IMR-90 (cell line): ENCODE measurements at regions not wholly inside any gene's neighbourhood (a gene's known extent, or its start where the extent isn't known, plus 50 kb on each side); places are given as distances from the start of the nearest gene placed in this dataset.

Experiments used
- CEBPB ChIP-seq: IDR thresholded peaks from 2 replicates; pipeline ENCODE4 v1.6.1; 2012; ENCODE audit warnings: low read depth, low read length, improper control_type of control experiment
- POLR2A ChIP-seq: IDR thresholded peaks from 2 replicates; pipeline ENCODE4 v1.6.1; 2012; ENCODE audit warnings: mild to moderate bottlenecking, low read depth, low read length
- RFX5 ChIP-seq: IDR thresholded peaks from 2 replicates; pipeline ENCODE4 v1.8.0; 2012; ENCODE audit warnings: low read depth, mild to moderate bottlenecking, low read length, moderate library complexity
- TF ChIP-seq, protein P1 (sequence below): conservative IDR thresholded peaks from 2 replicates; pipeline ENCODE4 v1.5.1; 2012; ENCODE audit warnings: mild to moderate bottlenecking, low read depth, low read length, improper control_type of control experiment
- TF ChIP-seq, protein P2 (sequence below): fragments of 150-350 bp; IDR thresholded peaks from 2 replicates; pipeline ENCODE4 v1.6.1; 2016; ENCODE audit warnings: low read depth, mild to moderate bottlenecking, low read length, moderate library complexity, borderline replicate concordance

DNA sequence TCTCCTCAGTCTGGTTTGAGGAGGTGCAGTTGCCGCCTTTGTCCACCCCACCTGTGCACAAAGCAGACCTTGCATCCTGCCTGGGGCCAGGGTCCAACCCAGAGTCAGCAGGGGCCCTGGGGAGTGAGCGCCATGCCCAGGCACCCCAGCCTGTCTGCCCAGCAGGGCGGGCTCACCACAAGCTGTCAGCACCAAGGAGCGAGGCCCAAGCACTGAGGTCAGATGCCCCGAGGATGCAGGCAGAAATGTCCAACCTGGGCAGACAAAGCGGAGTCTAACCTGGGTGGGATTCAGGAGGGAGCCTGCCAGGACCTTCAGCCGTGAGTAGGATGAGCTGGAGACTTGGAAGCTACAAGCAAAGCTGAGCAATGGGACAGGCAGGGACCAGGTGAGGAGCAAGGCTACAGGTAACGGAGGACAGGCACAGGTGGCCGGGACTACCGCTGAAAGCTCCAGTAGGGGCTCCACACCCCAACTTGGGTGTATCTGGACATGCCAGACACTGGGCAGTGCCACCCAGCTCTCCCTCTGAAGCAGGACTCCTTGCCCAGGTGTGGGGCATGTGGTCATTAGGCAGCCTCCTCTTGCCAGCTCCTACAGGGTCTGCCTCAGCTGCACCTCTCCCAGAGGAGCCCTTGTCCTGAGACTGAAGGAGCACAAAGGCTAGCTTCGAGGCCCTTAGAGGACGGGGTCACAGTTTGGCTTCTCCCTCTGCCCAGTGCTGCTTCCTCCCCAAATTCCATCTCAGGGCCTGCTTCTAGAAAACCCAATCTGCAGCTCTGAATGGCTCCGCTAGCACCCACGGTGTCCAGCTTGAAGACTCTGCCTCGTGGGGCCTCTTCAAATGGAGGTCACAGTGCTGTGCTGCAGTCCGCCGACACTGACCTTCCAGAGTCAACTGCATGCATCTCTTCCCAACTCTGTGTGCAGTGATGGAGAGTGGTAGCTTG is 210.6 kb upstream of the CDYL start:
- TF ChIP-seq, protein P1, sequence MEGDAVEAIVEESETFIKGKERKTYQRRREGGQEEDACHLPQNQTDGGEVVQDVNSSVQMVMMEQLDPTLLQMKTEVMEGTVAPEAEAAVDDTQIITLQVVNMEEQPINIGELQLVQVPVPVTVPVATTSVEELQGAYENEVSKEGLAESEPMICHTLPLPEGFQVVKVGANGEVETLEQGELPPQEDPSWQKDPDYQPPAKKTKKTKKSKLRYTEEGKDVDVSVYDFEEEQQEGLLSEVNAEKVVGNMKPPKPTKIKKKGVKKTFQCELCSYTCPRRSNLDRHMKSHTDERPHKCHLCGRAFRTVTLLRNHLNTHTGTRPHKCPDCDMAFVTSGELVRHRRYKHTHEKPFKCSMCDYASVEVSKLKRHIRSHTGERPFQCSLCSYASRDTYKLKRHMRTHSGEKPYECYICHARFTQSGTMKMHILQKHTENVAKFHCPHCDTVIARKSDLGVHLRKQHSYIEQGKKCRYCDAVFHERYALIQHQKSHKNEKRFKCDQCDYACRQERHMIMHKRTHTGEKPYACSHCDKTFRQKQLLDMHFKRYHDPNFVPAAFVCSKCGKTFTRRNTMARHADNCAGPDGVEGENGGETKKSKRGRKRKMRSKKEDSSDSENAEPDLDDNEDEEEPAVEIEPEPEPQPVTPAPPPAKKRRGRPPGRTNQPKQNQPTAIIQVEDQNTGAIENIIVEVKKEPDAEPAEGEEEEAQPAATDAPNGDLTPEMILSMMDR: no peak
- TF ChIP-seq POLR2A (no peak), CEBPB (no peak), RFX5 (no peak)
- TF ChIP-seq, protein P2, sequence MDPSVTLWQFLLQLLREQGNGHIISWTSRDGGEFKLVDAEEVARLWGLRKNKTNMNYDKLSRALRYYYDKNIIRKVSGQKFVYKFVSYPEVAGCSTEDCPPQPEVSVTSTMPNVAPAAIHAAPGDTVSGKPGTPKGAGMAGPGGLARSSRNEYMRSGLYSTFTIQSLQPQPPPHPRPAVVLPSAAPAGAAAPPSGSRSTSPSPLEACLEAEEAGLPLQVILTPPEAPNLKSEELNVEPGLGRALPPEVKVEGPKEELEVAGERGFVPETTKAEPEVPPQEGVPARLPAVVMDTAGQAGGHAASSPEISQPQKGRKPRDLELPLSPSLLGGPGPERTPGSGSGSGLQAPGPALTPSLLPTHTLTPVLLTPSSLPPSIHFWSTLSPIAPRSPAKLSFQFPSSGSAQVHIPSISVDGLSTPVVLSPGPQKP: no peak
